ENCODE measurements at regions not wholly inside any gene's neighbourhood (a gene's known extent, or its start where the extent isn't known, plus 50 kb on each side); places are given as distances from the start of the nearest gene placed in this dataset.

GRCh38 chr17:72536788-72537187 lies 416.0 kb downstream of the SOX9 start:
- TF ChIP-seq EZH2 (IDR thresholded peaks at IDR 0.05; ENCODE audit: borderline replicate concordance, low read depth, low read length, severe bottlenecking) (no peak), CTCF (IDR thresholded peaks at IDR 0.05; ENCODE audit: extremely low read depth in 1 of 2, insufficient read depth in 1 of 2, low read depth in 1 of 2, low read length in 2 of 2) (no peak), MYC (IDR thresholded peaks at IDR 0.05; ENCODE audit: low read depth, low read length) (no peak), POLR2A (IDR thresholded peaks at IDR 0.05; ENCODE audit: low read depth, low read length) (no peak)
